ENCODE measurements at regions not wholly inside any gene's neighbourhood (a gene's known extent, or its start where the extent isn't known, plus 50 kb on each side); places are given as distances from the start of the nearest gene placed in this dataset.

DNA sequence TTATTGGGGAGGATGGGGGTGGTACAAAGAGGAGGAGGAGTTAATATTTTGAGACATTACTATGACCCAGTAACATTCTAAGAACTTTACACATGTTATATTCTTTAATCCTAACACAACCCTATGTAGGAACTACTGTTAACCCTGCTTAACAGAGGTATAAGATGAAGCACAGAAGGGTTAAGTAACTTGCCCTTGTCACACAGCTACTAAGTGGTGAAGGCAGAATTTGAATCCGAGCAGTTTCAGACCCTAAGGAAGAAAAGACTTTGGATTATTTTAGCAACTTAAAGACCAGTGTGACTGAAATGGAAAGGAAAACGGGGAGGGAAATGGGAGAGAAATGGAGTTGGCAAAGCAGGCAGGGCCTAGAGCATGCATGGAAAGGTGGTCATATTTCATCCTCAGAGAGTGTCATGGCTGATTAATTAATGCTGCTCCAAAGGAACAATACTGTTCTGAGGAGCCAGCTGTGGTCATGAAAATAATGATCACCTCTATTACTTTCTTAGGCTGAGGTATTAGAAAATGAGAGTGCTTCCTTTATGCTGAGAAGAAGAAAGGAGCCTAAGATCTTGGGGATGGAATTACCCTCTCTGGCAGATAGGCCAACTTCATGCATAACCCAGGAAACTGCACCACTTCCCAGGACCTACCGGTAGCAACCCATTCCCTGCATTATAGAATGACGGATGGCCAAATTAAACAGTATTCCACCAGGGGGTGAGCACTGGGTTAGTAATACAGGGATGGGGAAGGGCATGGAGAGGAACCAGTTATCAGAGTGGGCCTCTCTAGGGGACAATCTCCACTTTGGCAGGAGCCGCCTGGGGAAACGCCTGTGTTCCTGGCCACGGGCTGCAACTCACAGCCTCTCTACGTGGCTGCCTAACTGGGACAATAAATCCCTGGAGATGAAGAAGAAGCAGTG is 50.1 kb upstream of the TNFAIP3 start:
- no peak overlapping the region for H3K27ac ChIP-seq (ENCODE audit: insufficient read depth in 1 of 2, low read depth in 1 of 2, low read length in 2 of 2, poor library complexity in 1 of 2, severe bottlenecking in 2 of 2)
- CTCF ChIA-PET = interaction anchor here (0.7 to 2.2 kb wide), 6 partner anchors 18 to 127 kb away, joined by 3 to 7 read pairs (median 4); no protein-coding TSS in a partner anchor

More for the DNA sequence above, 50.1 kb upstream of the TNFAIP3 start:
- WGBS (ENCODE audit: insufficient coverage) = 84% methylated on average over 6 of the region's 8 CpGs
- Histone ChIP-seq H3K4me3 (ENCODE audit: control insufficient read depth in 1 of 7, extremely low read depth in 1 of 7, insufficient read depth in 4 of 7, low read depth in 2 of 7, low read length in 6 of 7) (no peak overlapping the region), H3K36me3 (ENCODE audit: control insufficient read depth in 4 of 4, insufficient read depth in 4 of 4, low read length in 3 of 4) (no peaks in the 10 kb centered on the region), H3K9me3 (ENCODE audit: control extremely low read depth in 1 of 5, control insufficient read depth in 4 of 5, insufficient read depth in 2 of 5, low read depth in 1 of 5, low read length in 4 of 5) (no peaks in the 10 kb centered on the region), H3K4me1 (ENCODE audit: control extremely low read depth in 1 of 4, control insufficient read depth in 4 of 4, insufficient read depth in 4 of 4, low read length in 3 of 4) (peaks cover 12 to 47% (median 35%) of the 10 kb centered on the region in 4 experiments), H3K27me3 (replicated peaks in 2 of 5; ENCODE audit: control insufficient read depth in 4 of 5, insufficient read depth in 5 of 5, low read length in 4 of 5) (no peaks in the 10 kb centered on the region)
- no peak for DNase-seq
- POLR2A ChIA-PET = no interaction called here

All from common myeloid progenitor, CD34-positive (primary cell).